K562 (cell line): ENCODE measurements at regions not wholly inside any gene's neighbourhood (a gene's known extent, or its start where the extent isn't known, plus 50 kb on each side); places are given as distances from the start of the nearest gene placed in this dataset.

Experiments
- ATAC-seq: fragments of 200-7000 bp; cut with Tn5 transposase; 3 replicates; pipeline ENCODE4 v1.9.1; 2020; ENCODE audit warnings: moderate library complexity
- BruUV-seq: library from RNA; stranded (reverse); fragments of 400-500 nt; replicated peaks from 2 replicates; lab custom pipeline; 2021; lab: Mats Ljungman, UMichigan
- CTCF ChIA-PET: fragments of 300-600 bp; formaldehyde crosslinking; extraction: SDS; loops from one replicate; lab custom pipeline; 2021; ENCODE audit warnings: low intra/inter-chr PET ratio; lab: Yijun Ruan, JAX
- POLR2A ChIA-PET: fragments of 300-600, 350-650 bp; sonication (Branson Sonifier 250); formaldehyde crosslinking; extraction: SDS; loops from one replicate; lab custom pipeline; 2021; ENCODE audit warnings: antibody characterized with exemption, inconsistent platforms; lab: Yijun Ruan, JAX
- DNase-seq, 4 experiments: peaks; one replicate each; pipeline versions ENCODE4 v3.0.0 to v3.0.0-alpha.2; 2011 to 2018; ENCODE audit warnings: low spot score in 3 of 4, mixed read lengths in 3 of 4; ENCODE audit errors: extremely low read depth in 1 of 4
- FAIRE-seq: peaks from 2 replicates; lab custom pipeline; 2011; peaks lifted over from hg19 to GRCh38; lab: Jason Lieb, UNC
- H2AFZ ChIP-seq: 2 replicates; pipeline ENCODE4 v1.6.0; 2011; ENCODE audit warnings: low read depth, low read length, control low read depth, inconsistent platforms
- H3K27ac ChIP-seq: fragments of 200-600 bp; 3 replicates; pipeline ENCODE4 v1.8.0; 2011; ENCODE audit warnings: low read depth, mild to moderate bottlenecking, control low read depth, inconsistent platforms, low read length, moderate library complexity, mixed read lengths; ENCODE audit errors: extremely low read depth
- H3K27me3 ChIP-seq, 2 experiments: fragments of 300-600 bp in 1 of 2; 2 replicates in 1 of 2; 3 replicates in 1 of 2; pipeline versions ENCODE4 v1.6.0 to v1.8.0; 2011; ENCODE audit warnings: inconsistent platforms in 2 of 2, low read length in 2 of 2, mild to moderate bottlenecking in 1 of 2, mixed read lengths in 1 of 2, moderate library complexity in 1 of 2; ENCODE audit not compliant: control insufficient read depth in 2 of 2, insufficient read depth in 2 of 2
- H3K36me3 ChIP-seq: fragments of 300-600 bp; 3 replicates; pipeline ENCODE4 v1.8.0; 2011; ENCODE audit warnings: mild to moderate bottlenecking, low read length, inconsistent platforms; ENCODE audit not compliant: control insufficient read depth, insufficient read depth
- H3K4me1 ChIP-seq, 2 experiments: fragments of 200-600 bp in 1 of 2; replicated peaks in 1 of 2; 2 replicates in 1 of 2; 3 replicates in 1 of 2; pipeline versions ENCODE4 v1.5.1 to v1.8.0; 2011; ENCODE audit warnings: inconsistent platforms in 2 of 2, low read length in 2 of 2, mild to moderate bottlenecking in 1 of 2, mixed read lengths in 1 of 2, moderate library complexity in 1 of 2; ENCODE audit not compliant: control insufficient read depth in 2 of 2, insufficient read depth in 2 of 2
- H3K4me2 ChIP-seq: 2 replicates; pipeline ENCODE4 v1.6.1; 2011; ENCODE audit warnings: low read length, control low read depth, inconsistent platforms, mixed read lengths; ENCODE audit not compliant: insufficient read depth
- H3K4me3 ChIP-seq: fragments of 200-600 bp; sonication (generic), shearing (Covaris generic); 2 replicates; pipeline ENCODE4 v1.5.1; 2016; ENCODE audit warnings: control low read depth, inconsistent platforms
- H3K79me2 ChIP-seq: fragments of 200-600 bp; 3 replicates; pipeline ENCODE4 v1.8.0; 2011; ENCODE audit warnings: low read length, inconsistent platforms; ENCODE audit not compliant: control insufficient read depth, insufficient read depth
- H3K9ac ChIP-seq, 2 experiments: 2 replicates each; pipeline versions ENCODE4 v1.6.0 to v1.6.1; 2011; ENCODE audit warnings: low read depth in 2 of 2, low read length in 2 of 2, control low read depth in 1 of 2, inconsistent platforms in 1 of 2, mild to moderate bottlenecking in 1 of 2, mixed read lengths in 1 of 2; ENCODE audit not compliant: insufficient read depth in 1 of 2
- H3K9me1 ChIP-seq: one replicate; pipeline ENCODE4 v1.6.0; 2011; ENCODE audit warnings: inconsistent platforms, mild to moderate bottlenecking, low read length, moderate library complexity; ENCODE audit not compliant: control insufficient read depth, insufficient read depth
- H3K9me3 ChIP-seq: replicated peaks from 2 replicates; pipeline ENCODE4 v1.5.1; 2011; ENCODE audit warnings: low read depth, low read length, inconsistent platforms; ENCODE audit not compliant: control insufficient read depth, insufficient read depth
- H4K20me1 ChIP-seq: replicated peaks from 2 replicates; pipeline ENCODE4 v1.6.1; 2011; ENCODE audit warnings: low read length, inconsistent platforms, mixed read lengths; ENCODE audit not compliant: control insufficient read depth, insufficient read depth
- BACH1 ChIP-seq: fragments of 200-800 bp; sonication (Bioruptor generic); IDR thresholded peaks from 2 replicates; pipeline ENCODE4 v1.6.1; 2016; ENCODE audit warnings: missing genetic modification characterization, missing compliant biosample characterization
- BRF1 ChIP-seq: IDR thresholded peaks from 3 replicates; pipeline ENCODE4 v1.6.1; 2011; ENCODE audit warnings: borderline replicate concordance, mild to moderate bottlenecking; ENCODE audit not compliant: insufficient read length; ENCODE audit errors: extremely low read depth
- CEBPZ ChIP-seq: fragments of 150-350 bp; IDR thresholded peaks from 2 replicates; pipeline ENCODE4 v1.6.1; 2014; ENCODE audit warnings: low read depth, mild to moderate bottlenecking, low read length, borderline replicate concordance
- EP400 ChIP-seq: fragments of 450-650 bp; IDR thresholded peaks from 2 replicates; pipeline ENCODE4 v1.6.1; 2017; ENCODE audit warnings: antibody characterized with exemption, mild to moderate bottlenecking, moderate library complexity
- HMGXB4 ChIP-seq: sonication (generic); formaldehyde crosslinking; IDR thresholded peaks from 2 replicates; pipeline ENCODE4 v1.8.1; 2023; ENCODE audit warnings: mild to moderate bottlenecking, missing genetic modification reagents
- JUNB ChIP-seq: fragments of 450-650 bp; formaldehyde crosslinking; conservative IDR thresholded peaks from 2 replicates; pipeline ENCODE4 v1.4.0; 2020; ENCODE audit warnings: mild to moderate bottlenecking
- KHSRP ChIP-seq: fragments of 450-650 bp; IDR thresholded peaks from 2 replicates; pipeline ENCODE4 v1.6.1; 2017
- LARP7 ChIP-seq: fragments of 450-650 bp; IDR thresholded peaks from 2 replicates; pipeline ENCODE4 v1.6.1; 2016
- MLLT1 ChIP-seq, 2 experiments: fragments of 450-650 bp; IDR thresholded peaks; 2 replicates each; pipeline ENCODE4 v1.6.1; 2016
- PHB2 ChIP-seq: fragments of 450-650 bp; IDR thresholded peaks from 2 replicates; pipeline ENCODE4 v1.6.1; 2017; ENCODE audit warnings: low read depth
- SNRNP70 ChIP-seq: fragments of 200-400 bp; formaldehyde crosslinking; optimal IDR thresholded peaks from 2 replicates; pipeline ENCODE3; 2017; ENCODE audit warnings: low read depth, low read length
- ZBTB1 ChIP-seq: sonication (generic); formaldehyde crosslinking; IDR thresholded peaks from 2 replicates; pipeline ENCODE4 v1.8.1; 2023; ENCODE audit warnings: missing genetic modification reagents, low read depth, mild to moderate bottlenecking, borderline replicate concordance
- WGBS: fragments of 100-300 bp; shearing (Covaris generic); methylation state at CpG from one replicate; pipeline ENCODE4 v1.1.6; 2016; ENCODE audit warnings: low coverage, mixed read lengths; ENCODE audit not compliant: insufficient coverage; ENCODE audit errors: missing lambda C conversion rate; 5-methylcytosine and 5-hydroxymethylcytosine counted together
- in situ Hi-C: fragments of 300-500 bp; cut with MboI; formaldehyde crosslinking; loops from 4 replicates; pipeline ENCODE4 v1.15.0; 2018; ENCODE audit warnings: inconsistent platforms, mixed read lengths
- intact Hi-C: fragments of 100-400 bp; cut with micrococcal nuclease; formaldehyde crosslinking; loops from 2 replicates; pipeline ENCODE4 v1.14.2; 2022
- TF ChIP-seq, protein P1 (sequence below): fragments of 450-650 bp; IDR thresholded peaks from 2 replicates; pipeline ENCODE4 v1.7.0; 2016; ENCODE audit warnings: borderline replicate concordance
- TF ChIP-seq, protein P2 (sequence below), 2 experiments: fragments of 450-650 bp in 1 of 2; sonication (generic) in 1 of 2; formaldehyde crosslinking in 1 of 2; IDR thresholded peaks in 1 of 2; conservative IDR thresholded peaks in 1 of 2; 2 replicates each; pipeline versions ENCODE4 v1.6.1 to v1.8.1; 2016 to 2023; ENCODE audit warnings: mild to moderate bottlenecking in 2 of 2, moderate library complexity in 2 of 2, inconsistent platforms in 1 of 2, missing genetic modification reagents in 1 of 2

GRCh38 chr4:152038238-152038637, 277.4 kb upstream of the GATB start:
- BruUV-seq = no TSS peak
- ATAC-seq (no peak), FAIRE-seq (no peak), DNase-seq (no peak)
- H3K36me3 ChIP-seq = no peaks in the 10 kb centered on the region
- no peaks in the 10 kb centered on the region for H3K4me1 ChIP-seq
- no peak overlapping the region for H2AFZ ChIP-seq
- intact Hi-C loops = no loop called here
- H3K9ac ChIP-seq = no peak overlapping the region
- no peaks in the 10 kb centered on the region for H3K9me1 ChIP-seq
- 0% methylated on average over 3 of the region's 3 CpGs for WGBS
- H3K27me3 ChIP-seq = no peaks in the 10 kb centered on the region; a peak in 1 of 5 replicates
- no peak overlapping the region for H3K4me3 ChIP-seq
- H3K4me2 ChIP-seq = no peak overlapping the region
- no peak overlapping the region for H3K27ac ChIP-seq
- H3K9me3 ChIP-seq = no peaks in the 10 kb centered on the region
- CTCF ChIA-PET = no interaction called here
- no peaks in the 10 kb centered on the region for H4K20me1 ChIP-seq
- in situ Hi-C loops = no loop called here
- no peaks in the 10 kb centered on the region for H3K79me2 ChIP-seq
- POLR2A ChIA-PET = no interaction called here
- TF ChIP-seq, protein P1, sequence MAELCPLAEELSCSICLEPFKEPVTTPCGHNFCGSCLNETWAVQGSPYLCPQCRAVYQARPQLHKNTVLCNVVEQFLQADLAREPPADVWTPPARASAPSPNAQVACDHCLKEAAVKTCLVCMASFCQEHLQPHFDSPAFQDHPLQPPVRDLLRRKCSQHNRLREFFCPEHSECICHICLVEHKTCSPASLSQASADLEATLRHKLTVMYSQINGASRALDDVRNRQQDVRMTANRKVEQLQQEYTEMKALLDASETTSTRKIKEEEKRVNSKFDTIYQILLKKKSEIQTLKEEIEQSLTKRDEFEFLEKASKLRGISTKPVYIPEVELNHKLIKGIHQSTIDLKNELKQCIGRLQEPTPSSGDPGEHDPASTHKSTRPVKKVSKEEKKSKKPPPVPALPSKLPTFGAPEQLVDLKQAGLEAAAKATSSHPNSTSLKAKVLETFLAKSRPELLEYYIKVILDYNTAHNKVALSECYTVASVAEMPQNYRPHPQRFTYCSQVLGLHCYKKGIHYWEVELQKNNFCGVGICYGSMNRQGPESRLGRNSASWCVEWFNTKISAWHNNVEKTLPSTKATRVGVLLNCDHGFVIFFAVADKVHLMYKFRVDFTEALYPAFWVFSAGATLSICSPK = no peak
- TF ChIP-seq PHB2 = no peak
- no peak for TF ChIP-seq CEBPZ
- no peak for TF ChIP-seq KHSRP
- TF ChIP-seq BRF1 = no peak
- no peak for TF ChIP-seq SNRNP70
- TF ChIP-seq ZBTB1 (CRISPR knock-in tag) = no peak
- TF ChIP-seq HMGXB4 (CRISPR knock-in tag) = no peak
- TF ChIP-seq, protein P2, sequence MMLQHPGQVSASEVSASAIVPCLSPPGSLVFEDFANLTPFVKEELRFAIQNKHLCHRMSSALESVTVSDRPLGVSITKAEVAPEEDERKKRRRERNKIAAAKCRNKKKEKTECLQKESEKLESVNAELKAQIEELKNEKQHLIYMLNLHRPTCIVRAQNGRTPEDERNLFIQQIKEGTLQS (IDR thresholded peaks at IDR 0.05) = no peak
- TF ChIP-seq, protein P2 (CRISPR knock-in tag; conservative IDR thresholded peaks at IDR 0.05) = no peak
- TF ChIP-seq BACH1 (tag) = no peak
- no peak for TF ChIP-seq MLLT1 (IDR thresholded peaks at IDR 0.05)
- TF ChIP-seq JUNB (CRISPR knock-in tag) = no peak
- no peak for TF ChIP-seq LARP7
- TF ChIP-seq EP400 = no peak
